ENCODE measurements at regions not wholly inside any gene's neighbourhood (a gene's known extent, or its start where the extent isn't known, plus 50 kb on each side); places are given as distances from the start of the nearest gene placed in this dataset.

GRCh38 chr4:4596720-4597119 lies 54.9 kb upstream of the STX18 start:
- intact Hi-C loops (cut with micrococcal nuclease; ENCODE audit: unreplicated experiment): no loop called here
- Histone ChIP-seq H3K27me3 (replicated peaks; ENCODE audit: insufficient read depth, low read depth, low read length, poor library complexity) (no peaks in the 10 kb centered on the region), H3K27ac (ENCODE audit: low read depth, low read length, poor library complexity, severe bottlenecking) (no peak overlapping the region), H3K9me3 (ENCODE audit: low read depth, low read length, poor library complexity, severe bottlenecking) (no peaks in the 10 kb centered on the region), H3K4me1 (ENCODE audit: insufficient read depth, low read length, poor library complexity, severe bottlenecking) (peaks cover 4% of the 10 kb centered on the region), H3K4me3 (ENCODE audit: low read depth, low read length, poor library complexity, severe bottlenecking) (no peak overlapping the region), H3K36me3 (ENCODE audit: insufficient read depth, low read length, poor library complexity, severe bottlenecking) (no peaks in the 10 kb centered on the region)
- CTCF ChIA-PET: no interaction called here
- POLR2A ChIA-PET (ENCODE audit: low non-redundant PET): no interaction called here
- BruUV-seq (replicated peaks): no TSS peak
- TF ChIP-seq CTCF (conservative IDR thresholded peaks at IDR 0.05; ENCODE audit: low read depth, low read length): no peak
- TF ChIP-seq EZH2 (IDR thresholded peaks at IDR 0.05; ENCODE audit: borderline replicate concordance, low read depth, low read length, poor library complexity, severe bottlenecking): no peak
- DNase-seq (ENCODE audit: low spot score): no peak

- POLR2A ChIA-PET (ENCODE audit: low non-redundant PET): no interaction called here
- BruUV-seq (replicated peaks): no TSS peak
- Histone ChIP-seq H3K36me3 (ENCODE audit: insufficient read depth, low read length, poor library complexity, severe bottlenecking) (no peaks in the 10 kb centered on the region), H3K9me3 (ENCODE audit: low read depth, low read length, poor library complexity, severe bottlenecking) (no peaks in the 10 kb centered on the region), H3K27ac (ENCODE audit: low read depth, low read length, poor library complexity, severe bottlenecking) (no peak overlapping the region), H3K27me3 (replicated peaks; ENCODE audit: insufficient read depth, low read depth, low read length, poor library complexity) (no peaks in the 10 kb centered on the region), H3K4me3 (ENCODE audit: low read depth, low read length, poor library complexity, severe bottlenecking) (no peak overlapping the region), H3K4me1 (ENCODE audit: insufficient read depth, low read length, poor library complexity, severe bottlenecking) (peaks cover 4% of the 10 kb centered on the region)
- CTCF ChIA-PET: no interaction called here
- intact Hi-C loops (cut with micrococcal nuclease; ENCODE audit: unreplicated experiment): no loop called here
- TF ChIP-seq CTCF (conservative IDR thresholded peaks at IDR 0.05; ENCODE audit: low read depth, low read length): peak; percentile 28; the same call in 1 of the 2 replicates
- TF ChIP-seq EZH2 (IDR thresholded peaks at IDR 0.05; ENCODE audit: borderline replicate concordance, low read depth, low read length, poor library complexity, severe bottlenecking): no peak
- DNase-seq (ENCODE audit: low spot score): no peak
Measured at GRCh38 chr4:4595252-4595651, 53.4 kb upstream of the STX18 start.

- DNase-seq (ENCODE audit: low spot score): no peak
- ChIA-PET CTCF (no interaction called here), POLR2A (ENCODE audit: low non-redundant PET) (no interaction called here)
- Histone ChIP-seq H3K27ac (ENCODE audit: low read depth, low read length, poor library complexity, severe bottlenecking) (no peak overlapping the region), H3K4me3 (ENCODE audit: low read depth, low read length, poor library complexity, severe bottlenecking) (no peak overlapping the region), H3K36me3 (ENCODE audit: insufficient read depth, low read length, poor library complexity, severe bottlenecking) (no peaks in the 10 kb centered on the region), H3K27me3 (replicated peaks; ENCODE audit: insufficient read depth, low read depth, low read length, poor library complexity) (no peaks in the 10 kb centered on the region), H3K9me3 (ENCODE audit: low read depth, low read length, poor library complexity, severe bottlenecking) (no peaks in the 10 kb centered on the region), H3K4me1 (ENCODE audit: insufficient read depth, low read length, poor library complexity, severe bottlenecking) (peaks cover 4% of the 10 kb centered on the region)
- TF ChIP-seq CTCF (conservative IDR thresholded peaks at IDR 0.05; ENCODE audit: low read depth, low read length) (no peak), EZH2 (IDR thresholded peaks at IDR 0.05; ENCODE audit: borderline replicate concordance, low read depth, low read length, poor library complexity, severe bottlenecking) (no peak)
- no TSS peak for BruUV-seq (replicated peaks)
- intact Hi-C loops (cut with micrococcal nuclease; ENCODE audit: unreplicated experiment): no loop called here
Measured at GRCh38 chr4:4594285-4594920, 52.6 kb upstream of the STX18 start.
